Left lung (tissue), 4 donors: ENCODE measurements at regions not wholly inside any gene's neighbourhood (a gene's known extent, or its start where the extent isn't known, plus 50 kb on each side); places are given as distances from the start of the nearest gene placed in this dataset.

ENCODE experiments used
- ATAC-seq: fragments of 200-7000 bp; cut with Tn5 transposase; one replicate; pipeline ENCODE4 v1.9.1; 2020; ENCODE audit warnings: moderate library complexity
- DNase-seq, 4 donors: peaks; one replicate each; pipeline ENCODE4 v3.0.0-alpha.2; 2013 to 2020
- H3K27ac ChIP-seq, 2 donors: fragments of 200-600 bp; sonication (generic) in 1 of 2; one replicate each; pipeline versions ENCODE4 v1.5.0 to v1.8.0; 2020 to 2021
- H3K27me3 ChIP-seq, 2 donors: fragments of 200-600 bp; sonication (generic) in 1 of 2; one replicate each; pipeline versions ENCODE4 v1.5.0 to v1.8.0; 2020 to 2021
- H3K36me3 ChIP-seq, 2 donors: fragments of 200-600 bp; sonication (generic) in 1 of 2; one replicate each; pipeline versions ENCODE4 v1.5.0 to v1.8.0; 2020 to 2021
- H3K4me1 ChIP-seq, 2 donors: fragments of 200-600 bp; one replicate each; pipeline ENCODE4 v1.8.0; 2021
- H3K4me3 ChIP-seq, 2 donors: fragments of 200-600 bp; sonication (generic) in 1 of 2; one replicate each; pipeline versions ENCODE4 v1.5.0 to v1.8.0; 2020 to 2021; ENCODE audit warnings: mild to moderate bottlenecking in 1 of 2
- H3K9me3 ChIP-seq, 2 donors: fragments of 200-600 bp; sonication (generic) in 1 of 2; one replicate each; pipeline versions ENCODE4 v1.5.0 to v1.8.0; 2020 to 2021
- intact Hi-C, 2 donors: fragments of 100-400 bp; cut with DNase I; formaldehyde crosslinking; loops; one replicate each; pipeline versions ENCODE4 v1.11.2 to v1.14.2; 2022
- TF ChIP-seq, protein P1 (sequence below), 2 donors: fragments of 200-600 bp; sonication (generic) in 1 of 2; IDR thresholded peaks; one replicate each; pipeline versions ENCODE4 v1.5.0 to v1.8.0; 2021; ENCODE audit warnings: antibody characterized with exemption in 2 of 2
- donor health status: DM: no; HTN: yes; CAD: no.
- donor health status: DM: no; HTN: no; CAD: no.

DNA sequence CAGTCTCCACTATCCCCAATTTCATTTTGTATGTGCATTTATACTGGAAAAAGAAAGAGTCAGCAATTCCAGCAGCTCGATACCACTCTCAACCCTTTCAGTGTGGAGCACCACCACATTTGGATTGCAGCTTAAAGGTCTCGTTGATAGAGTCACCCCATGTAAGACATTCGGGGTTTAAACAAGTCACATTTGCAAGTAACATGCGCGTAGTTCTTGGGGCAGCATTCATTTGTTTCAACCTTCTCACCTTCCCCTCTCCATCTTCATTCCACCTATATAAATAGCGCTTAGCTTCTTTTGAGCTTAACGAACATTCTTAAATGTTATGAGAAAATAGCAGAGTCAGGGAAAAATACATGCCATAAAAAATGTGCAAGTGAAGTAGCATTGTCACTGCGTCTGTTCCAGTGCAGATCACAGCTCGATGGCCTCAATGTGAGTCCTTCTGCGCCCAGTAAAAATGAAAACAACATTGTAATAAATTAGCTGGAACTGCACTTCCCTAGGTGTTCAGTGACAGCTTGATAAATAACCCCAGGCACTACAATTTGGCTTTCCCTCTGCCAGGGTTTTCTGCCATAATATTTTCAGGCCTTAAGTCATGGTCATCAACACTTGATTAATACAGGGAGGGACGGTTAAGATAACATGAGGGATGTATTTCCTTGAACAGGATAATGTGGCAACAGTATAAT, 737.8 kb upstream of the NRSN1 start:
- TF ChIP-seq, protein P1, sequence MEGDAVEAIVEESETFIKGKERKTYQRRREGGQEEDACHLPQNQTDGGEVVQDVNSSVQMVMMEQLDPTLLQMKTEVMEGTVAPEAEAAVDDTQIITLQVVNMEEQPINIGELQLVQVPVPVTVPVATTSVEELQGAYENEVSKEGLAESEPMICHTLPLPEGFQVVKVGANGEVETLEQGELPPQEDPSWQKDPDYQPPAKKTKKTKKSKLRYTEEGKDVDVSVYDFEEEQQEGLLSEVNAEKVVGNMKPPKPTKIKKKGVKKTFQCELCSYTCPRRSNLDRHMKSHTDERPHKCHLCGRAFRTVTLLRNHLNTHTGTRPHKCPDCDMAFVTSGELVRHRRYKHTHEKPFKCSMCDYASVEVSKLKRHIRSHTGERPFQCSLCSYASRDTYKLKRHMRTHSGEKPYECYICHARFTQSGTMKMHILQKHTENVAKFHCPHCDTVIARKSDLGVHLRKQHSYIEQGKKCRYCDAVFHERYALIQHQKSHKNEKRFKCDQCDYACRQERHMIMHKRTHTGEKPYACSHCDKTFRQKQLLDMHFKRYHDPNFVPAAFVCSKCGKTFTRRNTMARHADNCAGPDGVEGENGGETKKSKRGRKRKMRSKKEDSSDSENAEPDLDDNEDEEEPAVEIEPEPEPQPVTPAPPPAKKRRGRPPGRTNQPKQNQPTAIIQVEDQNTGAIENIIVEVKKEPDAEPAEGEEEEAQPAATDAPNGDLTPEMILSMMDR (IDR thresholded peaks at IDR 0.05), result no peak
- no peaks in the 10 kb centered on the region for H3K27me3 ChIP-seq
- no peak for ATAC-seq
- no peak for DNase-seq
- no peak overlapping the region for H3K4me3 ChIP-seq
- no peak overlapping the region for H3K27ac ChIP-seq
- H3K9me3 ChIP-seq, result no peaks in the 10 kb centered on the region
- no peaks in the 10 kb centered on the region for H3K4me1 ChIP-seq
- intact Hi-C loops, result no loop called here
- H3K36me3 ChIP-seq, result no peaks in the 10 kb centered on the region

DNA sequence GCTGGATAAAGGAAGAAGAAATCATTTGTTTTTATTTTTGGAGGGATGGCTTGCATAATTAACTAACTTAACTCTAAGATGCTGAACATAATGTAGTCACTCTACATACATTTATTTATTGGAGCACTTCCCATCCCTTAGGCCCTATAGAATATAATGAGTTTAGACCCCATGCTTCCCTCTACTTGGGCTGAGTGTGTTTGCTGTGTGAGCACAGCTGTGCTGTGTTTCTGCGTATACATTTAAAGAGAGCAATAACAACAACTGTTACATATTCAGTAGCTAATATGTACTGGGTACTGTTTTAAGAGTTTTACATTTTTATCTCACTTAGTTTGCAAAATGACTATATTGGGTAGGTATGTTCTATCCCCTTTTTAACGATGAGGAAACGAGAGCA, 736.6 kb upstream of the NRSN1 start:
- ATAC-seq, result no peak
- intact Hi-C loops, result no loop called here

DNA sequence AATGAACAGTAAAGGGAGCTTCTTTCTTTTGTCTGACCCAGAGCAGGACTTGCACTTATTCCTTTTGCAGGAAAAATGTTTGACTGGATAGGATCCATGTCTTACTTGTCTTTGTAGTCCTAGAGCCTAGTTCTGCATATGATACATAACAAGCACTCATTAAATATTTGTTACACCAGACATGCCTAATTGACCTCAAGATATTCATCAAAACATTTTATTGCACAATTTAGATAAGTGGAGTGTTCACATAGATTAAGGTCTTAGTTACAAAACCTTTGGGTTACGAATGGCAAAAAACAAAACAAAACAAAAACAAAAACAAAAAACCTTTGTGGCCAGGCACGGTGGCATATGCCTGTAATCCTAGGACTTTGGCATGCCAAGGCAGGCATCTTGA, 735.8 kb upstream of the NRSN1 start:
- H3K36me3 ChIP-seq, result no peaks in the 10 kb centered on the region
- DNase-seq (no peak), ATAC-seq (no peak)
- H3K27ac ChIP-seq, result no peak overlapping the region
- H3K27me3 ChIP-seq, result no peaks in the 10 kb centered on the region
- TF ChIP-seq, protein P1 (IDR thresholded peaks at IDR 0.05), result no peak
- H3K4me1 ChIP-seq, result no peaks in the 10 kb centered on the region
- intact Hi-C loops, result no loop called here
- no peak overlapping the region for H3K4me3 ChIP-seq
- no peaks in the 10 kb centered on the region for H3K9me3 ChIP-seq

More for the DNA sequence above, 736.6 kb upstream of the NRSN1 start:
- H3K4me3 ChIP-seq, result no peak overlapping the region
- DNase-seq, result no peak
- H3K4me1 ChIP-seq, result no peaks in the 10 kb centered on the region
- H3K27me3 ChIP-seq, result no peaks in the 10 kb centered on the region
- TF ChIP-seq, protein P1 (IDR thresholded peaks at IDR 0.05), result no peak
- H3K27ac ChIP-seq, result no peak overlapping the region
- no peaks in the 10 kb centered on the region for H3K9me3 ChIP-seq
- H3K36me3 ChIP-seq, result no peaks in the 10 kb centered on the region

DNA sequence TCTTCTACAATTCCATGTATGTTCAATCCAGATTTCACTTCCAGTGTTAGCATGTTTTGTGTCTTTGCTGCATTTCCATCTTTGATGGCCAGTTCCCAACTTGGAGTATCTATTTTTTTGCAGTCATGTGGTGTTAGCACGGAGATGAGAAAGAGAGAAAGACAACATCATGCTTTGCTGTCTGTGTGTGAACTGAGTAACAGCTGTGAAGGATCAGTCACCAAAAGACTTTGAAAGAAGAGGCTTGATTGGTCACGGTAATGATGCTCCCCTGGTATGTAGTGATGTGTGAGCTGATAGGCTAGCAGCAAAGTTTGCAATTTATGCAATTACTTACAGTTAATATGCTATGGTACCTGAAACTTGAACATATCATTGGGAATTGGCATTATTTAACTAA, 731.3 kb upstream of the NRSN1 start:
- Histone ChIP-seq H3K9me3 (no peaks in the 10 kb centered on the region), H3K36me3 (no peaks in the 10 kb centered on the region), H3K4me1 (no peaks in the 10 kb centered on the region), H3K4me3 (no peak overlapping the region), H3K27ac (no peak overlapping the region), H3K27me3 (no peaks in the 10 kb centered on the region)
- DNase-seq (no peak), ATAC-seq (no peak)
- intact Hi-C loops, result no loop called here
- TF ChIP-seq, protein P1 (IDR thresholded peaks at IDR 0.05), result no peak

DNA sequence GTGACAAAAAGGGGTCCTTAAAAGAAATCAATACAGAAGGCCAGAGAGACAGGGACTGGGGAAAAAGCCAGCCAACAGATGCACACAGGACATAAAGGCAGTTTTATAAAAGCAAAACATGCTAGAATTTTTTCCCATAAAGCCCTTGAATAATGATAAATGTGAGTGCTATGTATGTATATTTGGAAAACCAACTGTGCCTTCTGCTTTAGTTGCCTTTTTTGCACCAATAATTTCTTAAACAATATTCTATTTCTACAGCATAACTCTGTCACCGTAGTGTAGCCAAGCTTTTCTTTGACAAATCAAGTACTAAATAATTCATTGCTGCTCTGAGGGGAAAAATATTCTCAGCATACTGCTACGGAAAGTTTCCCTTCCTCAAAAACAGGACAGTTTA, 730.6 kb upstream of the NRSN1 start:
- no peak for DNase-seq
- intact Hi-C loops, result no loop called here
- TF ChIP-seq, protein P1 (IDR thresholded peaks at IDR 0.05), result no peak
- Histone ChIP-seq H3K9me3 (no peaks in the 10 kb centered on the region), H3K27ac (no peak overlapping the region), H3K36me3 (no peaks in the 10 kb centered on the region), H3K4me3 (no peak overlapping the region), H3K27me3 (no peaks in the 10 kb centered on the region), H3K4me1 (no peaks in the 10 kb centered on the region)
- no peak for ATAC-seq
